Lower leg skin (tissue), 4 donors: ENCODE measurements at regions not wholly inside any gene's neighbourhood (a gene's known extent, or its start where the extent isn't known, plus 50 kb on each side); places are given as distances from the start of the nearest gene placed in this dataset.

Source experiments
- DNase-seq, 2 donors: peaks; one replicate each; pipeline ENCODE4 v3.0.0-alpha.2; 2019; ENCODE audit warnings: low spot score in 2 of 2
- H3K4me3 ChIP-seq: fragments of 200-600 bp; sonication (generic); 2 replicates; pipeline ENCODE4 v1.5.1; 2017; ENCODE audit warnings: mild to moderate bottlenecking, low read depth; ENCODE audit not compliant: poor library complexity, severe bottlenecking
- POLR2A ChIP-seq, 2 donors: fragments of 450-650 bp; IDR thresholded peaks; one replicate each; pipeline ENCODE4 v1.6.1; 2016 to 2017; ENCODE audit warnings: antibody characterized with exemption in 2 of 2, mild to moderate bottlenecking in 1 of 2, moderate library complexity in 1 of 2
- WGBS, 2 donors: methylation state at CpG; one replicate each; pipeline ENCODE4 v1.1.5; 2018; 5-methylcytosine and 5-hydroxymethylcytosine counted together
- intact Hi-C: fragments of 100-400 bp; cut with DNase I; formaldehyde crosslinking; loops from one replicate; pipeline ENCODE4 v1.15.0; 2023; ENCODE audit warnings: low total_unique reads
- TF ChIP-seq, protein P1 (sequence below), 3 donors: fragments of 450-650 bp; IDR thresholded peaks; one replicate each; pipeline ENCODE4 v1.5.1; 2016; ENCODE audit warnings: antibody characterized with exemption in 3 of 3, mild to moderate bottlenecking in 3 of 3, moderate library complexity in 2 of 3

DNA sequence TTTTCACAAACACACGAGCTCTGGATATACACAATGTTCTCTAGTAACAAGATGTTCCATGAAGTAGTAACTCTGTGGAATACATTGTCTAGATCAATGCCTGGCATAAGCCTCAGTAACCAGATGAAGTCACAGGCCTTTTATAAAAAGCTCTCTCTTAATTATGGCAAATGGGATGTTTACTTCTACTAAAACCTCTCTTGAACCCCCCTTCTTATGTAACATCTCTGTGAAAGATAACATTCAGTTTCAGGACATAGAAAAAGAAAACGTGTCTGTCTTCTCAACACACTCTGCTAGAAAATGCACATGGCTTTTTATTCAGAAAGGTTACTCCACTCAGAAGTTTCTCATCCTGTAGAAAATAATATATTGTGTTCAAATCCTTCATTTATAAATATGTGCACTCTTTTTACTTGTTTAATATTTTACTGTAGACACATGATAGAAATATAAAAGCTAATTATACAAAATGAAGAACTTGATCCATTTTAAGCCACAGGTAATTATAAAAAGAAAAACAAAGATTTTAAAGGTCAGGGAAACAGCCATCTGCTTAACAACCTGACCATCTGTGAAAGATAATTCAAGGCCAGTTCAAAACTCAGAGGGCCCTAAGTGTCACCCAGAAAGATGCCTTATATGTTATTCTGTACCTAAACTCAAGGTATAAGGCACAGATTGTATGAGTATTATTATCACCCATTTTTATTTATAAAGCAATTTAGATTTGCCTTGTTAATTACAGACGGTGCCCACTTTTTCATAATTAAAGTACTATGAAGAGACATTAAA is 812.0 kb downstream of the CDH18 start:
- intact Hi-C loops = no loop called here
- no peak overlapping the region for H3K4me3 ChIP-seq
- TF ChIP-seq, protein P1, sequence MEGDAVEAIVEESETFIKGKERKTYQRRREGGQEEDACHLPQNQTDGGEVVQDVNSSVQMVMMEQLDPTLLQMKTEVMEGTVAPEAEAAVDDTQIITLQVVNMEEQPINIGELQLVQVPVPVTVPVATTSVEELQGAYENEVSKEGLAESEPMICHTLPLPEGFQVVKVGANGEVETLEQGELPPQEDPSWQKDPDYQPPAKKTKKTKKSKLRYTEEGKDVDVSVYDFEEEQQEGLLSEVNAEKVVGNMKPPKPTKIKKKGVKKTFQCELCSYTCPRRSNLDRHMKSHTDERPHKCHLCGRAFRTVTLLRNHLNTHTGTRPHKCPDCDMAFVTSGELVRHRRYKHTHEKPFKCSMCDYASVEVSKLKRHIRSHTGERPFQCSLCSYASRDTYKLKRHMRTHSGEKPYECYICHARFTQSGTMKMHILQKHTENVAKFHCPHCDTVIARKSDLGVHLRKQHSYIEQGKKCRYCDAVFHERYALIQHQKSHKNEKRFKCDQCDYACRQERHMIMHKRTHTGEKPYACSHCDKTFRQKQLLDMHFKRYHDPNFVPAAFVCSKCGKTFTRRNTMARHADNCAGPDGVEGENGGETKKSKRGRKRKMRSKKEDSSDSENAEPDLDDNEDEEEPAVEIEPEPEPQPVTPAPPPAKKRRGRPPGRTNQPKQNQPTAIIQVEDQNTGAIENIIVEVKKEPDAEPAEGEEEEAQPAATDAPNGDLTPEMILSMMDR (IDR thresholded peaks at IDR 0.05) = no peak
- no peak for TF ChIP-seq POLR2A (IDR thresholded peaks at IDR 0.05)
- no peak for DNase-seq
- WGBS, 2 donors = 50 to 58% methylated on average over 3 of the region's 3 CpGs

DNA sequence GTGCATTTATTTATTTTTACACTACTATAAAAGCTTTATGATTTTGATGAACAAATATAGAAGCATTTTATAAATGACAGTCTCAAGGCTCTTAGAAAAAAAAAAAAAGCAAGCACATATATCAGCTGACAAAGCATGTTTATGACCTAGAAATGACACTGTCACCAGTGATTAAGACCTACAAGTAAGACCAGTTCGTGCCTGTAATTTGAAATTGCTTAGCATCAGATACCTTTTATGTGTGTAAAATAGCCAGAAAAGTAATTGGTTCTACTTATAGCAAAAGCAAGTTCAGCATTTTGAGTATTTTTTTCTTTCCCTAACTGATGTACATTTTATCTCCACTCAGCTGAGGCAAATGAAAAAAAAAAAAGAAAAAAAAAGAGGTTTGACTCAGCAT is 808.4 kb downstream of the CDH18 start:
- no peak for DNase-seq
- no peak overlapping the region for H3K4me3 ChIP-seq
- TF ChIP-seq, protein P1 (IDR thresholded peaks at IDR 0.05) = no peak
- no peak for TF ChIP-seq POLR2A (IDR thresholded peaks at IDR 0.05)

DNA sequence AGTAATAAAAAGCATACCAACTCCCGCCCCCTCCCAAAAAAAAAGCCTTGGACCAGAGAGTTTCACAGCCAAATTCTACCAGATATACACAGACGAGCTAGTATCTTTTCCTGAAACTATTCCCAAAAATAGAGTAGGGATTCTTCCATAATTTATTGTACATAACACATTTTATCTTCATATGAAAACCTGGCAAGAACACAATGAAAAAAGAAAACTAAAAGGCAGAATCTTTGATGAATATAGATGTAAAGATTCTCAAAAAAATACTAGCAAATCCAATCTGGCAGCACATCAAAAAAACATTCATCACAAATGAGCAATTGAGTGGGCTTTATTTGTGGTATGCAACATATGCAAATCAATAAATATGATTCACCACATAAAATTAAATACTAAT is 798.8 kb downstream of the CDH18 start:
- no peak for DNase-seq
- TF ChIP-seq POLR2A (IDR thresholded peaks at IDR 0.05) = no peak
- TF ChIP-seq, protein P1 (IDR thresholded peaks at IDR 0.05) = no peak
- intact Hi-C loops = no loop called here
- no peak overlapping the region for H3K4me3 ChIP-seq
- 42 to 46% methylated on average over 2 of the region's 2 CpGs for WGBS, 2 donors

More for the DNA sequence above, 808.4 kb downstream of the CDH18 start:
- 14 to 15% methylated on average over 1 of the region's 1 CpG for WGBS, 2 donors
- intact Hi-C loops = no loop called here

DNA sequence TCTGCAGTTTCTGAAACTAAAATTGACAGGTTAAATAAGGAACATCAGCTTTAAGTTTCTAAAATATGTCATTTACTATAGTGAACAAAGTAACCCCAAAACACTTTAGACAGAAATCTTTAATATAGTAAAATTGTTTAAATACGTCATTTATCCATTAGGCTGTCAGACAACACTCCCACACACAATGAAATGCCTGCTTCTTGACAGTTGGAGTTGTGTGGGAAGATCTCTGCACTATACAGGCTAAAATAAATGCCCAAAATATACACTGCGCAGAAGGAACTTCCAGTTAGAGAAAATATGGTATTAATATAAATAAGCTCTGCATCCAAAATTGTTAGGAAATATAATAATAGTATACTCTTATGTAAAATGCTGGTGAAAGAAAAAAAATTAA is 794.4 kb downstream of the CDH18 start:
- intact Hi-C loops = no loop called here
- no peak for TF ChIP-seq POLR2A (IDR thresholded peaks at IDR 0.05)
- TF ChIP-seq, protein P1 (IDR thresholded peaks at IDR 0.05) = no peak
- no peak overlapping the region for H3K4me3 ChIP-seq
- no peak for DNase-seq
- 81 to 89% methylated on average over 2 of the region's 2 CpGs for WGBS, 2 donors

DNA sequence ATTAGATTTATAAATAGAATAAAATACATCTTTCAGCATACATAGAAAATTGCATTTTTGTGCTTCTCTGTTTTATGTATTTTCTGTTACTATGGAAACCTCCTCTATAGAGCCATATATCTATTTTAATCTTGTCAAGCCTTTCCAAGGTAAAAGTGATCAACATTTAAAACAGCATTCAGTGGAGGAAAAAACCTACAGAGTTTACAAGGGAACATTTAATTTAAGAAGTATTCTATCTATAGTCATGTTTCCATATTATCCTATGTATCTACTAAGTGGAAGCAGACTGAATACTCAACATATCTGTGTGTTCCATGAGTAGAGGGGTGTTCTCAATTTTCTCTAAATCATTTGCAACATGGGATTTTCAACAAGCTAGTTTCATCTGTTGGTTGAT is 791.4 kb downstream of the CDH18 start:
- H3K4me3 ChIP-seq = no peak overlapping the region
- TF ChIP-seq, protein P1 (IDR thresholded peaks at IDR 0.05) = no peak
- no peak for TF ChIP-seq POLR2A (IDR thresholded peaks at IDR 0.05)
- intact Hi-C loops = no loop called here
- DNase-seq = no peak

DNA sequence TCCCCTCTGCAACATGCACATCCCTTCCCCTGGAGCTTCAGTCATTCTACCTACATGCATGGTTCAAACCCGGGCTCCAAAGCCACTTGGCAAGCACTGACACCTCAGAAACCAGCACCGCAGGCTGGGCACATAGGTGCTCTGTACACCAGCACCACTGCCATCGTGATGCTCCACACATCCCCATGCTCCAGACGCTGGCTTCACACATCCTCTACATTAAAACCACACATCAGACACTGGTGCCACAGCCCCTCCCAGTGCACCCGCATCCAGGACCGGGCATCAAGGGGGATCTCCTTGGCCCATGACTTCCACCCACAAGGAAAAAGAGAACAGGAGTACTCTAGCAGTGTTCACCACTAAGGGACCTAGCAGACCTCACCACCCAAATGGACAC is 787.7 kb downstream of the CDH18 start:
- TF ChIP-seq, protein P1 (IDR thresholded peaks at IDR 0.05) = no peak
- TF ChIP-seq POLR2A (IDR thresholded peaks at IDR 0.05) = no peak
- no peak overlapping the region for H3K4me3 ChIP-seq
- intact Hi-C loops = no loop called here
- no peak for DNase-seq
- 91% methylated on average over 6 of the region's 6 CpGs for WGBS, 2 donors
